Lung (tissue), 11 donors: ENCODE measurements at regions not wholly inside any gene's neighbourhood (a gene's known extent, or its start where the extent isn't known, plus 50 kb on each side); places are given as distances from the start of the nearest gene placed in this dataset.

ENCODE experiments used
- ATAC-seq: fragments of 200-7000 bp; cut with Tn5 transposase; one replicate; pipeline ENCODE4 v1.9.1; 2020; ENCODE audit warnings: moderate number of reproducible peaks; ENCODE audit not compliant: insufficient read depth, low FRiP score
- DNase-seq, 3 donors: peaks; one replicate each; pipeline ENCODE4 v3.0.0-alpha.2; 2013 to 2017
- H3K27ac ChIP-seq, 2 donors: one replicate each; pipeline ENCODE4 v1.5.1; 2013; ENCODE audit warnings: mild to moderate bottlenecking in 2 of 2, moderate library complexity in 2 of 2, control low read depth in 1 of 2, inconsistent platforms in 1 of 2, low read depth in 1 of 2, low read length in 1 of 2
- H3K27me3 ChIP-seq, 3 donors: one replicate each; pipeline ENCODE4 v1.5.1; 2013; ENCODE audit warnings: low read length in 2 of 3; ENCODE audit not compliant: control insufficient read depth in 3 of 3, insufficient read depth in 3 of 3
- H3K36me3 ChIP-seq, 4 donors: one replicate each; pipeline ENCODE4 v1.5.1; 2013; ENCODE audit warnings: low read length in 4 of 4, mild to moderate bottlenecking in 1 of 4, moderate library complexity in 1 of 4; ENCODE audit not compliant: control insufficient read depth in 4 of 4, insufficient read depth in 4 of 4
- H3K4me1 ChIP-seq, 5 donors: one replicate each; pipeline ENCODE4 v1.5.1; 2013; ENCODE audit warnings: low read length in 5 of 5, mild to moderate bottlenecking in 2 of 5, moderate library complexity in 1 of 5; ENCODE audit not compliant: control insufficient read depth in 5 of 5, insufficient read depth in 5 of 5
- H3K4me3 ChIP-seq: one replicate; pipeline ENCODE4 v1.5.1; 2013; ENCODE audit warnings: mild to moderate bottlenecking, control low read depth, moderate library complexity
- H3K9ac ChIP-seq, 2 donors: one replicate each; pipeline ENCODE4 v1.5.1; 2013; ENCODE audit warnings: low read length in 2 of 2, control low read depth in 1 of 2; ENCODE audit not compliant: insufficient read depth in 1 of 2
- H3K9me3 ChIP-seq, 4 donors: one replicate each; pipeline ENCODE4 v1.5.1; 2013; ENCODE audit warnings: low read length in 3 of 4, mild to moderate bottlenecking in 1 of 4, moderate library complexity in 1 of 4; ENCODE audit not compliant: control insufficient read depth in 4 of 4, insufficient read depth in 3 of 4
- CTCF ChIP-seq: IDR thresholded peaks from 2 replicates; pipeline ENCODE4 v1.5.1; 2012; ENCODE audit warnings: mild to moderate bottlenecking; ENCODE audit errors: control extremely low read depth, extremely low read depth
- WGBS, 2 donors: extraction: QIAGEN DNeasy Blood & Tissue Kit; methylation state at CpG; one replicate each; pipeline ENCODE4 v1.1.7; 2013; 5-methylcytosine and 5-hydroxymethylcytosine counted together
- donor health status: control.
- donor health status: control.
- donor health status: Bipolar disorder and iron deficiency.
- donor health status: healthy.
- donor health status: DM: yes; HTN: yes; CAD: no.

- Histone ChIP-seq H3K27me3 (no peaks in the 10 kb centered on the region), H3K4me3 (no peak overlapping the region), H3K4me1 (no peaks in the 10 kb centered on the region), H3K9me3 (no peaks in the 10 kb centered on the region), H3K27ac (no peak overlapping the region), H3K9ac (no peak overlapping the region), H3K36me3 (no peaks in the 10 kb centered on the region)
- DNase-seq (no peak), ATAC-seq (no peak)
- TF ChIP-seq CTCF: no peak
- WGBS, 2 donors: 81 to 86% methylated on average over 16 of the region's 16 CpGs
Observed at GRCh38 chr20:4521170-4521968, 164.9 kb upstream of the PRNP start.

GRCh38 chr20:4519534-4519933 lies 166.7 kb upstream of the PRNP start:
- ATAC-seq: no peak

GRCh38 chr20:4516876-4517275 lies 169.4 kb upstream of the PRNP start:
- H3K9me3 ChIP-seq: no peaks in the 10 kb centered on the region
- peaks cover 0 to 2% (median 0%) of the 10 kb centered on the region in 3 donors for H3K27me3 ChIP-seq
- H3K4me3 ChIP-seq: no peak overlapping the region
- no peaks in the 10 kb centered on the region for H3K36me3 ChIP-seq
- no peak for ATAC-seq
- WGBS, 2 donors: 55 to 69% methylated on average over 1 of the region's 1 CpG
- no peak overlapping the region for H3K27ac ChIP-seq
- TF ChIP-seq CTCF: no peak
- DNase-seq: no peak
- H3K9ac ChIP-seq: no peak overlapping the region
- H3K4me1 ChIP-seq: no peaks in the 10 kb centered on the region

More at GRCh38 chr20:4519534-4519933, 166.7 kb upstream of the PRNP start:
- H3K4me3 ChIP-seq: no peak overlapping the region
- DNase-seq: no peak
- H3K36me3 ChIP-seq: no peaks in the 10 kb centered on the region
- H3K27ac ChIP-seq: no peak overlapping the region
- 17 to 19% methylated on average over 2 of the region's 2 CpGs for WGBS, 2 donors
- H3K27me3 ChIP-seq: no peaks in the 10 kb centered on the region
- no peak for TF ChIP-seq CTCF
- H3K9ac ChIP-seq: no peak overlapping the region
- H3K4me1 ChIP-seq: no peaks in the 10 kb centered on the region
- no peaks in the 10 kb centered on the region for H3K9me3 ChIP-seq
